NCI-H2107 treated with DMSO at 0.1 percent for 48 hours (cell line): ENCODE measurements at regions not wholly inside any gene's neighbourhood (a gene's known extent, or its start where the extent isn't known, plus 50 kb on each side); places are given as distances from the start of the nearest gene placed in this dataset.
"Not testable (repeated sequence)": the region's sequence is repeated elsewhere in the genome, so short reads cannot be mapped to it uniquely, and the experiment has no call there.

Experiments used
- DNase-seq: peaks from one replicate; lab custom pipeline; 2025; ENCODE audit not compliant: unreplicated experiment; lab: John Stamatoyannopoulos, UW

DNA sequence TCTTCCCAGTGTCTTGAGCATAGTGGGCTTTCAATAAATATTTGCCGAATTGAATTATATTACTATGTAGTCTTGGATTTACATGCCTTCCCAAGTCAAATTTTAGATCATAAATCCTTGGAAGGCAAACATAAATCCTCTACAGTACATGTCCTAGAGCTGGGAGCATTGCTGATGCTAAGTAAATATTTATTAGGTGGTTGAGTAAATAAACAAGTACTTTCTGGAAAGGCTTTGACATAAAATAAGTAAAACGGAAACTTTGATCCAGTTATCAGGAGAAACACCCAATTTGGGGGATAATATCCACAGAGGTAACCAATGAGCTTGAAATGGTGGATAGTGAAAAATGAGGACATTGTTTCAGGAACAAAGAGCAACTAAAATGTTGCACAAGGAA lies 162.8 kb upstream of the SVIL start:
- DNase-seq: no peak

DNA sequence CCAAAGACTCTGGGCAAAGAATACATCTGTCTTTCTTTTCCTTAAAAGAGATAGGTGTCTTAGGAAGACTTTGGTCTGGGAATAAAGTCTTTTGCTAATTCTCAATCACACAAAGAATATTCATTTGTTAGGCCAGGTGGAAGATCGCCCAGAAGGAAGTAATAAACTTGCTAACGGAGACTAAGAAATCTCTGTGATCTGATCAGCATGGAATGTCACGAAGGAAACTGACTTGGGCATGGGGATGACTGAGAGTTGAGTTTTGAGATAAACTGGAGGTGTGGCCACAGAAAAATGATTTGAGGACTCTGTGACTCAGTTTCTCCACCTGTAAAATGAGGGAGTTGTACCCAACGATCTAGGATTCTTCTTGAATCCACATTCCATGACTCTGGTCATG lies 161.1 kb upstream of the SVIL start:
- no peak for DNase-seq

- no peak for DNase-seq
Observed at GRCh38 chr10:29794776-29795611, 160.2 kb upstream of the SVIL start.

DNA sequence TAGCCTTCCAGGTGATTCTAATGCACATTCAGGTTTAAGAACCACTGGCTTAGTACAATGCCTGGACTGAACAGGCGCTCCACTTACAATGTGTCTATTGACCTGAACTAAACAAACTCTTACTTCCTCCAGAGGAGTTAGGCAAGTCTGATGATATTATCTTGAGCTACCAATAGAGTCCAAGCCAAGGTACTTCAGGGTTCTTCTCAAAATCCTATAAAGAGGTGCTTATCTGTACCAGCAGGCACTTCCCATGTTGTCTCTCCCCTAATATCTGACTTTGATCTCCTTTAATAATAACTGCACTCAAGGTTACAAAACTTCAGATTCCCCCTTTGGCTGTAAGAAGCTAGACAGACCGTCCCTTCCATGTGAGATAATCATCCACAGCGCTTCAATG lies 157.0 kb upstream of the SVIL start:
- no peak for DNase-seq

GRCh38 chr10:29790207-29790606 lies 155.4 kb upstream of the SVIL start:
- no peak for DNase-seq

DNA sequence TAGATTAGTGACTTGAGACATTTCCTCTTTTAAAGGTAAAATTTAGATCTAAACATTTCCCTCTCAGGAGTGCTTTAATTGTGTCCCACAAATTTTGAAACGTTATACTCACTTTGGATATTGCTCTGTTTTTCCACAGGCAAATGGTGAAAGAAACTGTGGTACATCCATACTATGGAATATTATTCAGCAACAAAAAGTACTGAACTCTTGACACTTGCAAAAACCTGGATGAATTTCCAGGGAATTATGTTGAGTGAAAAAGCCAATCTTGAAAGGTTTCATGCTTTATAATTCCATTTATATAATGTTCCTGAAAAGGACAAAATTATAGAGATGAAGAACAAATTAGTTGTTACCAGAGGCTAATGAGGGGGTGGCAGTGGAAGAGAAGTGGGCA lies 153.3 kb upstream of the SVIL start:
- DNase-seq: no peak

DNA sequence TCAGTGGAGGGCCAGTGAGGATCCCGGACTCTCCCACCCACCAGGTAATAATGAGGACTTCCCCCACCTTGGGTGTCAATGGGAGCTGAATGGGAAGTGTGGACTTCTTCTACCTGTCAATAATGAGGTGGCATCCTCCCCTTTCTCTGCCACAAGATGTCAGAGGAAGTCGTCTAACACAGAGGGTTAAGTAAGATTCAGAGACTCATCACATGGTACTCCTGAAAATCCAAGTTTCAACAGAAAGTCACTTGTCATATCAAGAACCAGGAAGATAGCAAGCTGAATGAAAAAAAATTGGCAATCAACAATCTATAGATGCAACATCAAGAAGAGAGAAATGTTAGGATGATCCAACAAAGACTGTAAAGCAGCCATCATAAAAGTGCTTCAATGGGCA lies 150.9 kb upstream of the SVIL start:
- DNase-seq: no peak

DNA sequence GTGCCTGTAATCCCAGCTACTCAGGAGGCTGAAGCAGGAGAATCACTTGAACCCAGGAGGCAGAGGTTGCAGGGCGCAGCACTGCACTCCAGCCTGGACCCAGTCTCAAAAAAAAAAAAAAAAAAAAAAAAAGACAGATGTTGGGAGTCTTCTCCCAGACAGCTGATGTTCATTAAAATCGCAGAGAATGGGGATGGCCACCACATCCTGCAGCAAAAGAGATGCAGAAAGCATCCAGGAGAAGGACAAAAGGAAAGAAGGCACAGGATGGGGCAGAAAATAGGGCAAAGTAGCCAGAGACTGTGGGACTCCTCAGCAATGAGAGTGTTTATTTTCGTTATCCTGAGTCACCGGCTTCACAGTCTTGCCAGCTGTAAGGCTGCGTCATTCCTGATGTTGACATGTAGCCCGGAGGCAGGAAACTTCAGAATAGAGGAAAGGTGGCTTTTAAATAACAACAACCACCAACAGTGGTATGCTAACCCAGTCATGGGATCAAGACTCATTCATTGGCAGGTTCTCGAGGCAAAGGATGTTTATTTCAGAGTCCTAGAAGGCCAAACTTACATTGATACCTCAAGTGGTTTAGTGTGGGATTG lies 149.5 kb upstream of the SVIL start:
- no peak for DNase-seq

DNA sequence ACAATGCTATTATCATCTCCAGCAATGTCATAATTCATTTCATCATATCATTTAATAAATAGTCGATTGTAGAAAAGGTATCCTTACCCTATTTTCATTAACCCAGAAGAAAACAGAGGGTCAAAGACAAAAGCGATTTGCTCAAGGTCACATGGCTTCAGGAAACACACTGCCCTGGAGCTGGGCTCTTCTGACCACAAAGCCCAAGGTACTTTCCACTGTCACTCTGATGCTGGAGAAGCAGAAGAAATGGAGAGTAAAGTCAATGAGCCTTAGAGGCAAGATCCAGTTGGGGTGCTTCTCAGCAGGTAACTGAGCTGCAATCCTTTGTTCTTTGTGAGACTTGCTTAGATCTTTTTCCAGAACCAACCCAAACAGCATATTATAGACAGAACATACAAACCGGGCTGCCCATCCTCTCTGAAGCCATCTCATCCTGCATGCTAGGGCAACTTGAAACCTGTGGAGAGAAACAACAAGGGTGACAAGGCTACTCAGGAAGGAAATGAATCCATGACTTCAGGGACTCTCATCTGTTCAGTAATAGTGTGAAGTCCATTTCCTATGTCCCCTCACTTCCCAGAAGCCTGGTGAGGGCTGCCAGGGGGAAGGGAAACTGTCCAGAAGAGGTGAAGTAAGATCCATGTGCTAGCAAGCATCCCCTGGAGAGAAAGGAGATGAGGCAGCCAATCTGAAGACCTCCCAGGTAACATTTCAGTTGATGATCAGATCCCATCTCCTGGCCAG lies 148.6 kb upstream of the SVIL start:
- no peak for DNase-seq

DNA sequence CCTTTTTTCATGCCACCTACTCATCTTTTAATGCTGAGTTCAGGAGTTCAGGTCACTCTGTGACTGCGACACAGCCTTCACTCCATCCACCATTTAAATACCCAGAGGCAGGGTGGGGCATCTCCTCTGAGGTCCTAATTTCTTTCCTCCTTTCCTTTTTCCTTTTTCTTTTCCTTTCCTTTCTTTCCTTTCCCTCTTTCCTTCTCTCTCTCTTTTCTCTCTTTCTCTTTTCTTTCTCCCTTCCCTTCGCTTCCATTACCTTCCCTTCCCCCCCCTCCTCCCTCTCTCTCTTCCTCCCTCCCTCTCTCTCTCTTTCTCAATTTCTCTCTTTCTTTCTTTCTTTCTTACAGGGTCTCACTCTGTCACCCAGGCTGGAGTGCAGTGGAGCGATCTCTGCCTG lies 145.9 kb upstream of the SVIL start:
- DNase-seq: no peak

DNA sequence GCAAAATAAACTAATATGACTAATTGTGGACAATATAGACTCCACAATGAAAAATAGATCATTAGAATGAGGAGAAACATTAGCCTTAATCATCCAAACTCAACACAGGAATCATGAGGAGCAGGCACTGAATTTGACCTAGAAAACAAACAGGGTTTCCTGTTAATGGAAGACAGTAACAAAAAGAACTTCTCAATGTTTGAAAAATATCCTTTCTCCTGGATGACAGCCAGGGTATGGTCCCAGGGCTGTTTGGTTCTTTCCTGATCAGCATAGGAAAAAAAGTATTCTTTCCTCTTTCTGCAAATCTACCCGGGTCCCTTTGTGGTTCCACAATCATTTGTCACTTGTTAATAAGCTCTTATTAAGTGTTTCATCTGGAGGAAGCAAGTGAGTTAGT lies 145.3 kb upstream of the SVIL start:
- no peak for DNase-seq

DNA sequence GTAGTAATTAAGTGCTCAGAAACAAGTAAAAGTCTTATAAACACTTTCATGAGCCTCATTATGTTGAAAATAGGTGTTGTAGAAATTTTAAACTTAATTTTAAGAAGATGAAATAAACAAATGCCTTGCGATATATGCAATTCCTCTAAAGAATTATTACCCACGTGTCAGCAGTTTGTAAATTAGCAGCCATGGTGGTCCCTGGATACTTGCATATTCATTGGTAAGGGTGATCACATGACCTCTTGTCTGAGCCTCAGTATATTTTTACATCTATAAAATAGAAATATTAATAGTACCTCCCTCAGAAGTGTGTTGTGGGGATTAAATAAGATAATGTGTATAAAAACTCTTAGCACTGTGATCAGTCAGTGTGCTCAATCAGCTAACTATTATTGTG lies 141.5 kb upstream of the SVIL start:
- DNase-seq: no peak

GRCh38 chr10:29774475-29774874 lies 139.7 kb upstream of the SVIL start:
- DNase-seq: no peak

DNA sequence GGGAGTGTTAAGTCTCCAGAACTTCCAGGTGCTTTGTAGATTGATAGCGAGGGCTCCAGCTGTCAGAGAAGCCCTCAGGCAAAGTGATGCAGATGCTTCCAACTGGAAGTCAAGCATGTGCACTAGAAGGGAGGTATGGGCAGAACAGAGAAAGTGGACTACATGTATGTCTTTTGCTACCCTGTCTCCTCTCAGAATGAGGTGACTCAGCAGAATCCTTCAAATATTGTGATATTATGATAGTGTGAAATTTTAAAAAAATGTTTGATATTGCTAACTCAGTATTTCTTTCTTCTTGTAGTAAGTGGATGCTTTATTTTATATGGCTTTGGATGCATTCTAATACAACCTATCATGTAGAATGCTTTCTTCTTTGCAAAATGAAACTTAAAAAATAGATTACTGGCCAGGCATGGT lies 138.9 kb upstream of the SVIL start:
- no peak for DNase-seq

DNA sequence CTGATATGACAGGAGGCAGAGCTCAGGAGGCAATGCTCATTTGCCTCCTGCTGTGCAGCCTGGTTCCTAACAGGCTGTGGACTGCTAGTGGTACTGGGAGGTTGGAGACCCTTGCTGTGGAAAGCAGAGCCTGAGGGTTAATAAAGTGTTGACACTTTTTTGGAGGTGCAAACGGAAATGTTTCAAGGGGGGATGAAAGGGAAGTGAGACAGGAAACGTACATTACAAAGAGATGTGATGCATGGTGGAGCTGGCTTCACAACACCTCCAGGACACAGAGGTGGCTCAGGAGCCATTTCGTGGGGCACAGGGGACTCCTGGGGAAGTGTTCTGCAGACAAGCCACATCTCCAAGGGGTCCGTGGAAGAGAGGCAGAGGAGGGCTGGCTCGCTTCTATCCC lies 137.6 kb upstream of the SVIL start:
- DNase-seq: no peak

DNA sequence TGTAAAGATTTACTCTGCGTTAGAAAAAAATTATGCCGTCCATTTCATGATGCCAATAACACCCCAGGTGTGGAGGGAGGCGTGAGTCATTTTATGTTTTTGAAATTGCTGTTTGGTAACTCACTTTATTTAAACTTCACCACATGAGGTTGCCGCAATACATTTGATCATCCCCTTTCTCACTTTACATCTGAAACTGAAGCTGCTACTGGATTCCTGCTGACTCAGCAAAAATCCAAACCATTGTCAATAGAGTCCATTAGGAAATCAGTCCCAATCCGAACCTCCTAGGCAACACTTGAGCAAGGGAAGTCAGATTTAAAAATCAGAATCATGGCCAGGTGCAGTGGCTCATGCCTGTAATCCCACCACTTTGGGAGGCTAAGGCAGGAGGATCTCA lies 136.6 kb upstream of the SVIL start:
- no peak for DNase-seq

DNA sequence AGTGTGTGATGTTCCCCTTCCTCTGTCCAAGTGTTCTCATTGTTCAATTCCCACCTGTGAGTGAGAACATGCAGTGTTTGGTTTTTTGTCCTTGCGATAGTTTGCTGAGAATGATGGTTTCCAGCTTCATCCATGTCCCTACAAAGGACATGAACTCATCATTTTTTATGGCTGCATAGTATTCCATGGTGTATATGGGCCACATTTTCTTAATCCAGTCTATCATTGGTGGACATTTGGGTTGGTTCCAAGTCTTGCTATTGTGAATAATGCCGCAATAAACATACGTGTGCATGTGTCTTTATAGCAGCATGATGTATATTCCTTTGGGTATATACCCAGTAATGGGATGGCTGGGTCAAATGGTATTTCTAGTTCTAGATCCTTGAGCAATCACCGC lies 134.5 kb upstream of the SVIL start:
- DNase-seq: not testable (repeated sequence)

GRCh38 chr10:29767968-29768367 lies 133.2 kb upstream of the SVIL start:
- DNase-seq: no peak

GRCh38 chr10:29766753-29767152 lies 132.0 kb upstream of the SVIL start:
- DNase-seq: no peak

DNA sequence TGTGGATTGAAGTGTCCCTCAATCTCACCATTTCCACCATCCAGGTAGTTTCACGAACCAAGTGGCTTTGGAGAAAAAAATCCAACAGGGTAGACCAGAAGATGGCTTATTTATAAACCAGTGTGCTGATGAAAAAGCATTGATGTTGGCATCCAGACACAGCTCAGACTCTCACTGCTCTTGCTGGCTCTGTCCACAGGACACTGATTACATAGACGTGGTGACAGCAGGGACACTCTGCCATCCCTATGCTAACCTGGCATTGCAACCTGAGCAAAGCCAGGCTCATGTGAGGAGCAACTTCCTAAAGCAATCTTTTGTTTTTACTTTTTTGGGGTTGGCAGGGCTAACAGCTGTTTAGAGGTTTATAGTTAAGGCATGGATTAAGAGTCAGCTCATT lies 130.6 kb upstream of the SVIL start:
- DNase-seq: no peak

DNA sequence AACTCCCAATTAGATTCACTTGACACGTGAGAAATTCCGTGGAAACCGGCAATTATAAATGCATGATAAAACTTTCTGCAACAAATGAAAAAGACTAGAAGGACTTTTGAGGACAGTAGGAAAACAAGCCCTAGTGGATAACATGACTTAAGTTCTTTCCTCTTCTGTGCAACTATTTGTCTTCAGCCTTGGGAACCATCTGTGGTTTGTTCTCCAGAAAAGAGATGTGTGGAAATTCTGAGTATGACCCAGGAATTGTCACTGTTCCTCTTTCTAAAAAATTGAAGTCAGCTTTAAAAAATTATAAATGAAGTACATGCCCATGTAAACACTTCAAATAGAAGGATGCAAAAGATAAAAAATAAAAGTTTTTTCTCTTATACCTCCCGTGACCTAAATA lies 128.6 kb upstream of the SVIL start:
- DNase-seq: no peak

DNA sequence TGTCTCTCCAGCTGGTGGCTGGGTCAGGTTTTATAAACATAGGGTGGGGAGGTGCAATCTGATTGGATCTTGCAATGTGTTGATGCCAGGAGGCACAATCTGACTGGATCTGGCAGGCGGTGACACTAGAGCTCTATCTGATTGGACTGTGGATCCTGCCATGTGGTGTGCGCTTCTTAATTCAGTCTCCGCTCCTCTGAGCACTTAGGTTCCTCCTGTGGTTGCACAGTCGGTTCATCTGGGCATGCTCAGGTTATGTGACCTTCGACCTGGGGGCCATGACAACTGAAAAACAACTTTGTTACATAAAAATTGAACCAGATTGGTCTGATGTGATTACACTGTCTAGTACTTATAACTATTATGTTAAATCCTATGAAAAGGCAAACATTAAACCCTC lies 127.1 kb upstream of the SVIL start:
- no peak for DNase-seq
